NCI-H510A treated with DMSO at 0.1 percent for 48 hours (cell line): ENCODE measurements at regions not wholly inside any gene's neighbourhood (a gene's known extent, or its start where the extent isn't known, plus 50 kb on each side); places are given as distances from the start of the nearest gene placed in this dataset.
"Not testable (repeated sequence)": the region's sequence is repeated elsewhere in the genome, so short reads cannot be mapped to it uniquely, and the experiment has no call there.

ENCODE experiments used
- DNase-seq: peaks from one replicate; lab custom pipeline; 2025; lab: John Stamatoyannopoulos, UW

GRCh38 chr1:31510853-31511789, 65.2 kb upstream of the TINAGL1 start:
- DNase-seq = no peak

GRCh38 chr1:31511848-31512615, 64.3 kb upstream of the TINAGL1 start:
- DNase-seq = no peak

GRCh38 chr1:31514117-31514516, 62.2 kb upstream of the TINAGL1 start:
- no peak for DNase-seq

- no peak for DNase-seq
Measured at GRCh38 chr1:31515056-31515775, 61.1 kb upstream of the TINAGL1 start.

GRCh38 chr1:31515936-31516335, 60.4 kb upstream of the TINAGL1 start:
- no peak for DNase-seq

- no peak for DNase-seq
Measured at GRCh38 chr1:31517301-31517700, 59.0 kb upstream of the TINAGL1 start.

- not testable (repeated sequence) for DNase-seq
Measured at GRCh38 chr1:31517986-31518385, 58.3 kb upstream of the TINAGL1 start.

GRCh38 chr1:31521761-31522555, 54.4 kb upstream of the TINAGL1 start:
- DNase-seq = no peak

- DNase-seq = no peak
Measured at GRCh38 chr1:31522556-31522845, 53.8 kb upstream of the TINAGL1 start.

- no peak for DNase-seq
Measured at GRCh38 chr1:31523012-31523411, 53.3 kb upstream of the TINAGL1 start.

- DNase-seq = no peak
Measured at GRCh38 chr1:31523769-31524168, 52.5 kb upstream of the TINAGL1 start.

GRCh38 chr1:31524186-31524901, 52.0 kb upstream of the TINAGL1 start:
- DNase-seq = no peak
